Gastroesophageal sphincter (tissue), 4 donors: ENCODE measurements at regions not wholly inside any gene's neighbourhood (a gene's known extent, or its start where the extent isn't known, plus 50 kb on each side); places are given as distances from the start of the nearest gene placed in this dataset.

ENCODE experiments used
- ATAC-seq: fragments of 150-250 bp; one replicate; pipeline ENCODE4 v1.9.1; 2016; ENCODE audit warnings: mild to moderate bottlenecking, moderate library complexity
- H3K27ac ChIP-seq, 4 donors: fragments of 200-600 bp; sonication (generic) in 3 of 4; 1 replicate in 3 of 4; 2 replicates in 1 of 4; pipeline ENCODE4 v1.5.1; 2016 to 2019
- H3K27me3 ChIP-seq: fragments of 200-600 bp; sonication (generic); one replicate; pipeline ENCODE4 v1.5.1; 2019
- H3K36me3 ChIP-seq, 2 donors: fragments of 200-600 bp; sonication (generic); one replicate each; pipeline ENCODE4 v1.5.1; 2019; ENCODE audit warnings: control low read depth in 1 of 2
- H3K4me1 ChIP-seq, 3 donors: fragments of 200-600 bp; sonication (generic); 1 replicate in 2 of 3; 2 replicates in 1 of 3; pipeline ENCODE4 v1.5.1; 2016 to 2019; ENCODE audit warnings: control low read depth in 2 of 3
- H3K4me3 ChIP-seq, 2 donors: fragments of 200-600 bp; sonication (generic); one replicate each; pipeline ENCODE4 v1.5.1; 2019; ENCODE audit warnings: mild to moderate bottlenecking in 1 of 2, moderate library complexity in 1 of 2
- H3K9me3 ChIP-seq, 3 donors: fragments of 200-600 bp; sonication (generic); one replicate each; pipeline ENCODE4 v1.5.1; 2017 to 2019; ENCODE audit warnings: control low read depth in 2 of 3
- CTCF ChIP-seq, 4 experiments: fragments of 200-600 bp in 2 of 4; fragments of 450-650 bp in 2 of 4; sonication (generic) in 1 of 4; IDR thresholded peaks; one replicate each; pipeline ENCODE4 v1.5.1; 2017 to 2019; ENCODE audit warnings: antibody characterized with exemption in 4 of 4, mild to moderate bottlenecking in 2 of 4, moderate library complexity in 2 of 4
- EP300 ChIP-seq: sonication (generic); formaldehyde crosslinking; IDR thresholded peaks from one replicate; pipeline ENCODE4 v1.6.1; 2017; ENCODE audit warnings: antibody characterized with exemption, mild to moderate bottlenecking
- POLR2A ChIP-seq, 2 donors: fragments of 450-650 bp; IDR thresholded peaks; one replicate each; pipeline ENCODE4 v1.6.1; 2017; ENCODE audit warnings: antibody characterized with exemption in 2 of 2, mild to moderate bottlenecking in 2 of 2, moderate library complexity in 1 of 2
- POLR2AphosphoS5 ChIP-seq: sonication (generic); formaldehyde crosslinking; IDR thresholded peaks from one replicate; pipeline ENCODE4 v1.6.1; 2017; ENCODE audit warnings: antibody characterized with exemption
- WGBS, 2 donors: methylation state at CpG; one replicate each; pipeline ENCODE4 v1.1.5; 2018; ENCODE audit warnings: low coverage in 1 of 2; 5-methylcytosine and 5-hydroxymethylcytosine counted together

- H3K27ac ChIP-seq = no peak overlapping the region
- no peaks in the 10 kb centered on the region for H3K4me1 ChIP-seq
- ATAC-seq = no peak
- 72 to 100% methylated on average over 2 of the region's 2 CpGs for WGBS, 2 donors
- no peaks in the 10 kb centered on the region for H3K36me3 ChIP-seq
- no peak overlapping the region for H3K4me3 ChIP-seq
- H3K27me3 ChIP-seq = no peaks in the 10 kb centered on the region
- H3K9me3 ChIP-seq = no peaks in the 10 kb centered on the region
- no peak for TF ChIP-seq POLR2A (IDR thresholded peaks at IDR 0.05)
- no peak for TF ChIP-seq POLR2AphosphoS5
These were observed 587.1 kb downstream of the RBFOX1 start for GRCh38 chr16:7919782-7920181.

- Histone ChIP-seq H3K27ac (no peak overlapping the region), H3K9me3 (no peaks in the 10 kb centered on the region), H3K36me3 (no peaks in the 10 kb centered on the region), H3K4me3 (no peak overlapping the region), H3K27me3 (no peaks in the 10 kb centered on the region), H3K4me1 (no peaks in the 10 kb centered on the region)
- no peak for ATAC-seq
- TF ChIP-seq POLR2AphosphoS5 (no peak), EP300 (no peak), CTCF (IDR thresholded peaks at IDR 0.05) (no peak), POLR2A (IDR thresholded peaks at IDR 0.05) (no peak)
These were observed 582.1 kb downstream of the RBFOX1 start for GRCh38 chr16:7914748-7915147.

GRCh38 chr16:7912132-7912531, 579.5 kb downstream of the RBFOX1 start:
- no peak overlapping the region for H3K27ac ChIP-seq
- no peaks in the 10 kb centered on the region for H3K4me1 ChIP-seq
- no peaks in the 10 kb centered on the region for H3K36me3 ChIP-seq
- H3K27me3 ChIP-seq = no peaks in the 10 kb centered on the region
- H3K9me3 ChIP-seq = no peaks in the 10 kb centered on the region
- no peak overlapping the region for H3K4me3 ChIP-seq
- WGBS, 2 donors = 79 to 100% methylated on average over 3 of the region's 3 CpGs
- no peak for TF ChIP-seq POLR2AphosphoS5
- no peak for TF ChIP-seq EP300
- no peak for TF ChIP-seq CTCF (IDR thresholded peaks at IDR 0.05)
- no peak for TF ChIP-seq POLR2A (IDR thresholded peaks at IDR 0.05)
- no peak for ATAC-seq

- no peaks in the 10 kb centered on the region for H3K4me1 ChIP-seq
- WGBS, 2 donors = 67 to 74% methylated on average over 6 to 7 of the region's 7 CpGs
- no peaks in the 10 kb centered on the region for H3K36me3 ChIP-seq
- no peaks in the 10 kb centered on the region for H3K27me3 ChIP-seq
- H3K4me3 ChIP-seq = no peak overlapping the region
- no peak for ATAC-seq
- H3K27ac ChIP-seq = no peak overlapping the region
- H3K9me3 ChIP-seq = no peaks in the 10 kb centered on the region
- TF ChIP-seq CTCF (IDR thresholded peaks at IDR 0.05) (no peak), EP300 (no peak), POLR2AphosphoS5 (no peak), POLR2A (IDR thresholded peaks at IDR 0.05) (no peak)
These were observed 577.5 kb downstream of the RBFOX1 start for GRCh38 chr16:7910116-7910515.

- Histone ChIP-seq H3K9me3 (no peaks in the 10 kb centered on the region), H3K36me3 (no peaks in the 10 kb centered on the region), H3K27ac (no peak overlapping the region), H3K4me3 (no peak overlapping the region), H3K27me3 (no peaks in the 10 kb centered on the region), H3K4me1 (no peaks in the 10 kb centered on the region)
- 0 to 33% methylated on average over 1 of the region's 1 CpG for WGBS, 2 donors
- no peak for TF ChIP-seq CTCF (IDR thresholded peaks at IDR 0.05)
- no peak for ATAC-seq
These were observed 555.8 kb downstream of the RBFOX1 start for GRCh38 chr16:7888411-7888810.

- Histone ChIP-seq H3K27me3 (no peaks in the 10 kb centered on the region), H3K9me3 (no peaks in the 10 kb centered on the region), H3K27ac (no peak overlapping the region), H3K4me1 (no peaks in the 10 kb centered on the region), H3K36me3 (no peaks in the 10 kb centered on the region), H3K4me3 (no peak overlapping the region)
- TF ChIP-seq EP300 = no peak
- no peak for TF ChIP-seq POLR2A (IDR thresholded peaks at IDR 0.05)
- no peak for TF ChIP-seq POLR2AphosphoS5
- TF ChIP-seq CTCF (IDR thresholded peaks at IDR 0.05) = no peak
- 67 to 83% methylated on average over 1 of the region's 2 CpGs for WGBS, 2 donors
- no peak for ATAC-seq
These were observed 554.7 kb downstream of the RBFOX1 start for GRCh38 chr16:7887316-7887715.
